ENCODE measurements at regions not wholly inside any gene's neighbourhood (a gene's known extent, or its start where the extent isn't known, plus 50 kb on each side); places are given as distances from the start of the nearest gene placed in this dataset.

GRCh38 chr2:136693966-136694365 is 71.4 kb upstream of the THSD7B start:
- TF ChIP-seq POLR2A (IDR thresholded peaks at IDR 0.05) = no peak
- TF ChIP-seq CTCF (IDR thresholded peaks at IDR 0.05) = no peak

Measured in thyroid gland (tissue), 4 donors.